Liver (tissue), 3 donors: ENCODE measurements at regions not wholly inside any gene's neighbourhood (a gene's known extent, or its start where the extent isn't known, plus 50 kb on each side); places are given as distances from the start of the nearest gene placed in this dataset.

Experiments
- FOXA1 ChIP-seq: IDR thresholded peaks from 2 replicates; pipeline ENCODE4 v1.6.1; 2016; ENCODE audit warnings: antibody characterized with exemption
- FOXA2 ChIP-seq: IDR thresholded peaks from 2 replicates; pipeline ENCODE4 v1.6.1; 2016; ENCODE audit warnings: antibody characterized with exemption
- GABPA ChIP-seq, 2 donors: IDR thresholded peaks in 1 of 2; conservative IDR thresholded peaks in 1 of 2; 2 replicates each; pipeline ENCODE4 v1.6.1; 2016; ENCODE audit warnings: antibody characterized with exemption in 2 of 2, mild to moderate bottlenecking in 1 of 2, moderate library complexity in 1 of 2
- JUND ChIP-seq, 2 donors: IDR thresholded peaks; 2 replicates each; pipeline ENCODE4 v1.6.1; 2016; ENCODE audit warnings: antibody characterized with exemption in 2 of 2
- NR2F2 ChIP-seq: IDR thresholded peaks from 2 replicates; pipeline ENCODE4 v1.6.1; 2016; ENCODE audit warnings: antibody characterized with exemption
- RAD21 ChIP-seq, 2 donors: IDR thresholded peaks; 2 replicates each; pipeline ENCODE4 v1.6.1; 2016; ENCODE audit warnings: antibody characterized with exemption in 2 of 2, mild to moderate bottlenecking in 2 of 2
- YY1 ChIP-seq: IDR thresholded peaks from 2 replicates; pipeline ENCODE4 v1.6.1; 2016; ENCODE audit warnings: antibody characterized with exemption, mild to moderate bottlenecking
- TF ChIP-seq, protein P1 (sequence below): fragments of 150-350 bp; IDR thresholded peaks from 2 replicates; pipeline ENCODE4 v1.5.1; 2017; ENCODE audit warnings: improper control_type of control experiment, low read depth, low read length; ENCODE audit not compliant: missing input control
- TF ChIP-seq, protein P2 (sequence below): IDR thresholded peaks from 2 replicates; pipeline ENCODE4 v1.6.1; 2016; ENCODE audit warnings: antibody characterized with exemption
- TF ChIP-seq, protein P3 (sequence below): IDR thresholded peaks from 2 replicates; pipeline ENCODE4 v1.6.1; 2016; ENCODE audit warnings: antibody characterized with exemption, mild to moderate bottlenecking
- TF ChIP-seq, protein P4 (sequence below): IDR thresholded peaks from 2 replicates; pipeline ENCODE4 v1.6.1; 2016; ENCODE audit warnings: antibody characterized with exemption
- donor health status: healthy.
- donor health status: healthy.

DNA sequence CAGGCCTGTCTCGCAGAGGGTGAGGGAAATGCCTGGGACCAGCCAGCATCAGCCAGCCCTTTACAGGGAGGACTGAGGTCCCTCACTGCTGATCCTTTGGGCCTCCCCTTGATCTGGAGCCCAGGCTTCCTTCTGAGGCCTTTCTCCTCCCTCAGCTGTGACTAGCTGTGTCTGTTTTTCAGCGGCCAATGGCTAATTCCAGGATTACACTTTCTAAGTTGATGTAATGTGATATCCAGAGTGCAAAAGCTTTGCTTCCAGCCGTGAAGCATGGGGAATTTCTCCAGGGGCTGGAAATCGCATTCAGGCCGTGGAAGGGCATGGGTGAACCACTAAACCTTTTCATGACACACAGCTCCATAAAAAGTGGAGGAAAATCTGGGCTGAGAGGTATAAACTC lies 157.6 kb downstream of the SHQ1 start:
- TF ChIP-seq, protein P1, sequence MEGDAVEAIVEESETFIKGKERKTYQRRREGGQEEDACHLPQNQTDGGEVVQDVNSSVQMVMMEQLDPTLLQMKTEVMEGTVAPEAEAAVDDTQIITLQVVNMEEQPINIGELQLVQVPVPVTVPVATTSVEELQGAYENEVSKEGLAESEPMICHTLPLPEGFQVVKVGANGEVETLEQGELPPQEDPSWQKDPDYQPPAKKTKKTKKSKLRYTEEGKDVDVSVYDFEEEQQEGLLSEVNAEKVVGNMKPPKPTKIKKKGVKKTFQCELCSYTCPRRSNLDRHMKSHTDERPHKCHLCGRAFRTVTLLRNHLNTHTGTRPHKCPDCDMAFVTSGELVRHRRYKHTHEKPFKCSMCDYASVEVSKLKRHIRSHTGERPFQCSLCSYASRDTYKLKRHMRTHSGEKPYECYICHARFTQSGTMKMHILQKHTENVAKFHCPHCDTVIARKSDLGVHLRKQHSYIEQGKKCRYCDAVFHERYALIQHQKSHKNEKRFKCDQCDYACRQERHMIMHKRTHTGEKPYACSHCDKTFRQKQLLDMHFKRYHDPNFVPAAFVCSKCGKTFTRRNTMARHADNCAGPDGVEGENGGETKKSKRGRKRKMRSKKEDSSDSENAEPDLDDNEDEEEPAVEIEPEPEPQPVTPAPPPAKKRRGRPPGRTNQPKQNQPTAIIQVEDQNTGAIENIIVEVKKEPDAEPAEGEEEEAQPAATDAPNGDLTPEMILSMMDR = no peak
- TF ChIP-seq FOXA1 = no peak
- no peak for TF ChIP-seq FOXA2
- TF ChIP-seq, protein P2, sequence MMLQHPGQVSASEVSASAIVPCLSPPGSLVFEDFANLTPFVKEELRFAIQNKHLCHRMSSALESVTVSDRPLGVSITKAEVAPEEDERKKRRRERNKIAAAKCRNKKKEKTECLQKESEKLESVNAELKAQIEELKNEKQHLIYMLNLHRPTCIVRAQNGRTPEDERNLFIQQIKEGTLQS = no peak
- TF ChIP-seq, protein P3, sequence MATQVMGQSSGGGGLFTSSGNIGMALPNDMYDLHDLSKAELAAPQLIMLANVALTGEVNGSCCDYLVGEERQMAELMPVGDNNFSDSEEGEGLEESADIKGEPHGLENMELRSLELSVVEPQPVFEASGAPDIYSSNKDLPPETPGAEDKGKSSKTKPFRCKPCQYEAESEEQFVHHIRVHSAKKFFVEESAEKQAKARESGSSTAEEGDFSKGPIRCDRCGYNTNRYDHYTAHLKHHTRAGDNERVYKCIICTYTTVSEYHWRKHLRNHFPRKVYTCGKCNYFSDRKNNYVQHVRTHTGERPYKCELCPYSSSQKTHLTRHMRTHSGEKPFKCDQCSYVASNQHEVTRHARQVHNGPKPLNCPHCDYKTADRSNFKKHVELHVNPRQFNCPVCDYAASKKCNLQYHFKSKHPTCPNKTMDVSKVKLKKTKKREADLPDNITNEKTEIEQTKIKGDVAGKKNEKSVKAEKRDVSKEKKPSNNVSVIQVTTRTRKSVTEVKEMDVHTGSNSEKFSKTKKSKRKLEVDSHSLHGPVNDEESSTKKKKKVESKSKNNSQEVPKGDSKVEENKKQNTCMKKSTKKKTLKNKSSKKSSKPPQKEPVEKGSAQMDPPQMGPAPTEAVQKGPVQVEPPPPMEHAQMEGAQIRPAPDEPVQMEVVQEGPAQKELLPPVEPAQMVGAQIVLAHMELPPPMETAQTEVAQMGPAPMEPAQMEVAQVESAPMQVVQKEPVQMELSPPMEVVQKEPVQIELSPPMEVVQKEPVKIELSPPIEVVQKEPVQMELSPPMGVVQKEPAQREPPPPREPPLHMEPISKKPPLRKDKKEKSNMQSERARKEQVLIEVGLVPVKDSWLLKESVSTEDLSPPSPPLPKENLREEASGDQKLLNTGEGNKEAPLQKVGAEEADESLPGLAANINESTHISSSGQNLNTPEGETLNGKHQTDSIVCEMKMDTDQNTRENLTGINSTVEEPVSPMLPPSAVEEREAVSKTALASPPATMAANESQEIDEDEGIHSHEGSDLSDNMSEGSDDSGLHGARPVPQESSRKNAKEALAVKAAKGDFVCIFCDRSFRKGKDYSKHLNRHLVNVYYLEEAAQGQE = no peak
- TF ChIP-seq RAD21 (IDR thresholded peaks at IDR 0.05) = no peak
- TF ChIP-seq JUND (IDR thresholded peaks at IDR 0.05) = no peak
- no peak for TF ChIP-seq YY1
- TF ChIP-seq GABPA (IDR thresholded peaks at IDR 0.05 in 1 of 2, conservative IDR thresholded peaks at IDR 0.05 in 1 of 2) = no peak
- TF ChIP-seq NR2F2 = no peak
- TF ChIP-seq, protein P4, sequence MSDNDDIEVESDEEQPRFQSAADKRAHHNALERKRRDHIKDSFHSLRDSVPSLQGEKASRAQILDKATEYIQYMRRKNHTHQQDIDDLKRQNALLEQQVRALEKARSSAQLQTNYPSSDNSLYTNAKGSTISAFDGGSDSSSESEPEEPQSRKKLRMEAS = no peak
